GM23248 (cell line): ENCODE measurements at regions not wholly inside any gene's neighbourhood (a gene's known extent, or its start where the extent isn't known, plus 50 kb on each side); places are given as distances from the start of the nearest gene placed in this dataset.

Experiments
- DNase-seq: peaks from one replicate; pipeline ENCODE4 v3.0.0-alpha.2; 2015
- H2AFZ ChIP-seq: fragments of 200-600 bp; sonication (generic); 2 replicates; pipeline ENCODE4 v1.6.1; 2016; ENCODE audit warnings: antibody characterized with exemption
- H3F3A ChIP-seq: fragments of 200-600 bp; sonication (generic); 2 replicates; pipeline ENCODE4 v1.6.1; 2016; ENCODE audit warnings: mild to moderate bottlenecking, antibody characterized with exemption, mixed run types; ENCODE audit not compliant: insufficient read depth
- H3K27ac ChIP-seq: fragments of 200-600 bp; sonication (generic); 2 replicates; pipeline ENCODE4 v1.5.1; 2016; ENCODE audit warnings: mild to moderate bottlenecking
- H3K27me3 ChIP-seq: fragments of 200-600 bp; sonication (generic); replicated peaks from 2 replicates; pipeline ENCODE4 v1.6.1; 2016; ENCODE audit warnings: mild to moderate bottlenecking; ENCODE audit not compliant: insufficient read depth
- H3K36me3 ChIP-seq: fragments of 200-600 bp; sonication (generic); 2 replicates; pipeline ENCODE4 v1.6.1; 2016; ENCODE audit warnings: low read depth, mild to moderate bottlenecking
- H3K4me1 ChIP-seq: fragments of 200-600 bp; sonication (generic); 2 replicates; pipeline ENCODE4 v1.6.1; 2016; ENCODE audit warnings: mild to moderate bottlenecking; ENCODE audit not compliant: insufficient read depth
- H3K4me2 ChIP-seq: fragments of 200-600 bp; sonication (generic); one replicate; pipeline ENCODE4 v1.6.1; 2016; ENCODE audit warnings: mild to moderate bottlenecking; ENCODE audit not compliant: unreplicated experiment
- H3K4me3 ChIP-seq: fragments of 200-600 bp; sonication (generic); 2 replicates; pipeline ENCODE4 v1.5.1; 2016; ENCODE audit warnings: mild to moderate bottlenecking
- H3K79me2 ChIP-seq: fragments of 200-600 bp; sonication (generic); 2 replicates; pipeline ENCODE4 v1.6.1; 2016; ENCODE audit warnings: mild to moderate bottlenecking; ENCODE audit not compliant: insufficient read depth
- H3K9ac ChIP-seq: fragments of 200-600 bp; sonication (generic); 2 replicates; pipeline ENCODE4 v1.6.1; 2016; ENCODE audit warnings: mild to moderate bottlenecking
- H3K9me2 ChIP-seq: fragments of 200-600 bp; sonication (generic); 2 replicates; pipeline ENCODE4 v1.6.1; 2016; ENCODE audit warnings: mixed run types, mild to moderate bottlenecking, moderate library complexity; ENCODE audit not compliant: insufficient read depth
- H3K9me3 ChIP-seq: fragments of 200-600 bp; sonication (generic); one replicate; pipeline ENCODE4 v1.6.1; 2017; ENCODE audit warnings: low read depth
- H4K20me1 ChIP-seq: fragments of 200-600 bp; sonication (generic); 2 replicates; pipeline ENCODE4 v1.6.0; 2016; ENCODE audit not compliant: insufficient read depth
- EZH2 ChIP-seq: fragments of 200-600 bp; sonication (generic); IDR thresholded peaks from 2 replicates; pipeline ENCODE4 v1.6.1; 2018; ENCODE audit warnings: antibody characterized with exemption, mild to moderate bottlenecking; ENCODE audit not compliant: insufficient read depth, poor library complexity, severe bottlenecking
- EZH2phosphoT487 ChIP-seq: fragments of 200-600 bp; sonication (generic); IDR thresholded peaks from 2 replicates; pipeline ENCODE4 v1.6.1; 2018; ENCODE audit warnings: antibody characterized with exemption, moderate library complexity, mild to moderate bottlenecking, low read depth; ENCODE audit not compliant: insufficient read depth
- WGBS, 2 experiments: methylation state at CpG; one replicate each; pipeline ENCODE4 v1.1.6; 2015 to 2017; ENCODE audit warnings: low lambda C conversion rate in 2 of 2, low coverage in 1 of 2; ENCODE audit errors: missing lambda C conversion rate in 2 of 2; 5-methylcytosine and 5-hydroxymethylcytosine counted together
- in situ Hi-C: fragments of 300-500 bp; cut with MboI; formaldehyde crosslinking; loops from 2 replicates; pipeline ENCODE4 v1.15.0; 2020

DNA sequence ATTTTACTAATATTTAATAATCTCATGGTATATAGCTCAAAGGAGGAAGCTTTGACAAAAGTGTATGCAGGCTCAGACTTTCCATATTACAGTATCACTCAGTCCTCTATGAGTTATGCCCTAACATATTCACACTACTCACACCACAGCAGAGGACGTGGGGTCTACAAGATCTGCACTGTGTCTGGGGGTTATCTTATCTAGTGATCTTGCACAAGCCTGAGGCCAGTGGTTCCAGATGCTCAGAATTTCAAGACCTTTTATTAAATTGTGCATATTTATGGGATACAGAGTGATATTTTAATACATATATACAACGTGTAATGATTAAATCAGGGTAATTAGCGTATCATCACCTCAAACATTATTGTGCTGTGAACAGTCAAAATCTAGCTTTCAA lies 933.1 kb downstream of the SQOR start:
- Histone ChIP-seq H3K4me3 (no peak overlapping the region), H3K27me3 (no peaks in the 10 kb centered on the region), H3K9me3 (no peaks in the 10 kb centered on the region), H3F3A (no peaks in the 10 kb centered on the region), H3K9me2 (no peaks in the 10 kb centered on the region), H3K27ac (no peak overlapping the region), H3K79me2 (no peaks in the 10 kb centered on the region), H4K20me1 (no peaks in the 10 kb centered on the region), H3K9ac (no peak overlapping the region), H3K4me2 (no peak overlapping the region), H3K36me3 (no peaks in the 10 kb centered on the region; the same call in 1 of the 2 replicates), H2AFZ (no peak overlapping the region), H3K4me1 (no peaks in the 10 kb centered on the region)
- DNase-seq, result no peak
- TF ChIP-seq EZH2phosphoT487 (no peak), EZH2 (no peak)
- in situ Hi-C loops, result no loop called here
- 20% methylated on average over 3 of the region's 3 CpGs for WGBS, 2 experiments

DNA sequence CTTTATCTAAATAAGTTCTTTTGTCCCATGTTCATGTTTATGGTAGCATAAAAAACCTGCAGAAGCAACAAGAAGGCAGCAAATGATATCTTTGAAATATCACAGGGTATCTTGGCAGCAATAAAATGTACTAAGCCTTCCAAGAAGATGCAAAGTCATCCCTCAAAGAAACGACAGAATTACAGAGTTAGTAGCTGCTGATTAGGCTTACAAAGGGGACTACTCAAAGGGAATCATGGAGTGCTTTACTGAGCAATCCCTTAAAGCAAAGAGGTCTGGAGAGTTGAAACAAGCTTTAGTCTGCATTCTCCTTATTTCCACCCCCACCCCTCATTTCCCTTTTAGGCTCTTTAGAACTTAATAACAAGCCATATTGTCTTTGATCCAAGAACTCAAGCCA lies 935.0 kb downstream of the SQOR start:
- Histone ChIP-seq H3K9me3 (no peaks in the 10 kb centered on the region), H3K4me3 (no peak overlapping the region), H3K36me3 (no peaks in the 10 kb centered on the region; the same call in 1 of the 2 replicates), H3K79me2 (no peaks in the 10 kb centered on the region), H3K27ac (no peak overlapping the region), H3K27me3 (no peaks in the 10 kb centered on the region), H2AFZ (no peak overlapping the region), H3F3A (no peaks in the 10 kb centered on the region), H3K9ac (no peak overlapping the region), H3K4me1 (no peaks in the 10 kb centered on the region), H4K20me1 (no peaks in the 10 kb centered on the region), H3K4me2 (no peak overlapping the region), H3K9me2 (no peaks in the 10 kb centered on the region)
- WGBS, 2 experiments, result 0% methylated on average over 1 of the region's 1 CpG
- DNase-seq, result no peak
- TF ChIP-seq EZH2 (no peak), EZH2phosphoT487 (no peak)
- in situ Hi-C loops, result no loop called here

DNA sequence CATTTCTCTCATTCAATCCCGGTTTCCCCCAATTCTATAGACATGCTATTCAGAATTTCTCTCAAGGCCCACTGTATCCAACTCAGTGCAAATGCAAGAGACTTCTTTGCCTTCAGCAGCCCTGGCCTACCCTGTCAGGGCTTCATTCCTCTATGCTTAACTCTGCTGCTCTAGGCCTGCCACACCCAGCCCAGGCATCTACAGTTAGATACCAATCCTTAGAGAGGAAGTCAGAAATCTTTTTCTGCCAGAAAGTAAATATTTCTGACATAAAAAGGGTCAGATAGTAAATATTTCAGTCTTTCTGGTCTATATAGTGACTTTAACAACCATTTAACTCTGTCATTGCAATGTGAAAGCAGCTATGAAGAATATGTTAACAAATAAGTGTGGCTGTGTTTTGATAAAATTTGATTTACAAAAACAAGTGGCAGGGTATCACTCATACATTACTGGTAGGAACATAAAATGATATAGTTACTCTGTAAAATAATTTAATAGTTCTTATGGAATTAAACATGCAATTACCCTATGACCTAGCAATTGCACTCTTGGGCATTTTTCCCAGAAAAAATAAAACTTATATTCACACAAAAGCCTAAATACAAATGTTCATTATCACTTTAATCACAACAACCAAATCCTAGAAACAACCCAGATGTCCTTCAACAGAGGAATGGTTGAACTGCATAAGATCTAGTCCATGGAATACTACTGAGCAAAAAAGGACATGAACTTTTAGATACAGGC lies 942.0 kb downstream of the SQOR start:
- Histone ChIP-seq H3K9ac (no peak overlapping the region), H3F3A (no peaks in the 10 kb centered on the region), H3K4me1 (no peaks in the 10 kb centered on the region), H3K27me3 (no peaks in the 10 kb centered on the region), H3K4me2 (no peak overlapping the region), H3K9me3 (no peaks in the 10 kb centered on the region), H3K79me2 (no peaks in the 10 kb centered on the region), H3K9me2 (no peaks in the 10 kb centered on the region), H3K36me3 (no peaks in the 10 kb centered on the region), H3K4me3 (no peak overlapping the region), H4K20me1 (no peaks in the 10 kb centered on the region), H2AFZ (no peak overlapping the region), H3K27ac (no peak overlapping the region)
- 0 to 8% methylated on average over 1 of the region's 1 CpG for WGBS, 2 experiments
- in situ Hi-C loops, result no loop called here
- TF ChIP-seq EZH2phosphoT487 (no peak), EZH2 (no peak)
- DNase-seq, result no peak

DNA sequence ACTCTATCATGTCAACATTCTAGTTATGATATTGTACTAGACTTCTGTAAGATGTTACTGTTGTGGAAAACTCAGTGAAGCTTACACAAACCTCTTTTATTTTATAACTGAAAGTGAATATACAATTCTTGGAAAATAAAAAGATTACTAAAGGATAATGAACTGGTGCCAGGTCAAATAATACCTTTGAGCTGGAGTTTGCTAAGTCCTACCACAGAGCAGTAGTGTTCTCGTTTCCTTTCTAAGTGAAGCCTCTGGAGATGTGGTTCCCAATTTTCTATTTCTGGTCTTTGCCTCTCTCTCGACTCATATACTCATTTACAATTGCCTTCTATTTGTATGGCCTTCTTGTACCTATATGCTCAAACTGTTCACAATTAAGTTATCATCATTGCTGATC lies 942.9 kb downstream of the SQOR start:
- Histone ChIP-seq H2AFZ (no peak overlapping the region), H3K9ac (no peak overlapping the region), H3K4me2 (no peak overlapping the region), H3K27ac (no peak overlapping the region), H4K20me1 (no peaks in the 10 kb centered on the region), H3K79me2 (no peaks in the 10 kb centered on the region), H3K4me1 (no peaks in the 10 kb centered on the region), H3K9me3 (no peaks in the 10 kb centered on the region), H3K9me2 (no peaks in the 10 kb centered on the region), H3F3A (no peaks in the 10 kb centered on the region), H3K4me3 (no peak overlapping the region), H3K36me3 (no peaks in the 10 kb centered on the region), H3K27me3 (no peaks in the 10 kb centered on the region)
- no peak for DNase-seq
- in situ Hi-C loops, result no loop called here
- 0 to 7% methylated on average over 2 of the region's 2 CpGs for WGBS, 2 experiments
- TF ChIP-seq EZH2phosphoT487 (no peak), EZH2 (no peak)
